Neural cell (in vitro differentiated cells): ENCODE measurements at regions not wholly inside any gene's neighbourhood (a gene's known extent, or its start where the extent isn't known, plus 50 kb on each side); places are given as distances from the start of the nearest gene placed in this dataset.

Source experiments
- H2AFZ ChIP-seq: fragments of 200-600, 300-800 bp; sonication (generic), shearing (Covaris generic); 2 replicates; pipeline ENCODE4 v1.6.0; 2014; ENCODE audit warnings: low read depth, mild to moderate bottlenecking, antibody characterized with exemption, low read length, moderate library complexity
- H3F3A ChIP-seq: fragments of 200-600 bp; shearing (Covaris generic); 2 replicates; pipeline ENCODE4 v1.6.1; 2016; ENCODE audit warnings: mild to moderate bottlenecking, moderate library complexity, mixed read lengths, antibody characterized with exemption, low read length; ENCODE audit not compliant: insufficient read depth, poor library complexity, severe bottlenecking
- H3K27ac ChIP-seq: fragments of 200-600, 300-800 bp; sonication (generic), shearing (Covaris generic); 2 replicates; pipeline ENCODE4 v1.5.1; 2014; ENCODE audit warnings: mild to moderate bottlenecking, low read length, moderate library complexity
- H3K27me3 ChIP-seq: fragments of 300-800, 200-600 bp; sonication (generic), shearing (Covaris generic); 2 replicates; pipeline ENCODE4 v1.6.0; 2014; ENCODE audit warnings: mild to moderate bottlenecking, low read depth, low read length, moderate library complexity; ENCODE audit not compliant: insufficient read depth
- H3K36me3 ChIP-seq: fragments of 300-800, 200-600 bp; sonication (generic), shearing (Covaris generic); 2 replicates; pipeline ENCODE4 v1.5.1; 2014; ENCODE audit warnings: mild to moderate bottlenecking, antibody characterized with exemption, low read length, moderate library complexity; ENCODE audit not compliant: insufficient read depth
- H3K4me2 ChIP-seq: fragments of 300-800, 200-600 bp; sonication (generic), shearing (Covaris generic); 2 replicates; pipeline ENCODE4 v1.6.0; 2014; ENCODE audit warnings: mild to moderate bottlenecking, low read length
- H3K4me3 ChIP-seq: fragments of 300-800, 200-600 bp; sonication (generic), shearing (Covaris generic); 2 replicates; pipeline ENCODE4 v1.5.1; 2014; ENCODE audit warnings: mild to moderate bottlenecking, low read length, moderate library complexity
- H3K79me2 ChIP-seq: fragments of 200-600 bp; shearing (Covaris generic); replicated peaks from 2 replicates; pipeline ENCODE4 v1.6.0; 2014; ENCODE audit warnings: mild to moderate bottlenecking, low read length, moderate library complexity; ENCODE audit not compliant: insufficient read depth
- H3K9ac ChIP-seq: fragments of 300-800, 200-600 bp; sonication (generic), shearing (Covaris generic); 2 replicates; pipeline ENCODE4 v1.6.1; 2016; ENCODE audit warnings: mild to moderate bottlenecking, low read length, mixed read lengths
- H3K9me2 ChIP-seq: fragments of 200-600 bp; shearing (Covaris generic); 2 replicates; pipeline ENCODE4 v1.6.1; 2016; ENCODE audit warnings: mild to moderate bottlenecking, low read length, mixed read lengths; ENCODE audit not compliant: insufficient read depth
- H3K9me3 ChIP-seq: fragments of 200-600, 300-800 bp; sonication (generic), shearing (Covaris generic); 2 replicates; pipeline ENCODE4 v1.6.1; 2016; ENCODE audit warnings: mild to moderate bottlenecking, mixed run types, low read length, moderate library complexity, mixed read lengths
- H4K20me1 ChIP-seq: fragments of 200-600 bp; shearing (Covaris generic); 2 replicates; pipeline ENCODE4 v1.6.1; 2016; ENCODE audit warnings: mild to moderate bottlenecking, mixed run types; ENCODE audit not compliant: insufficient read depth
- CTCF ChIP-seq: fragments of 450-650 bp; IDR thresholded peaks from 2 replicates; pipeline ENCODE4 v1.5.1; 2014; ENCODE audit warnings: antibody characterized with exemption, mild to moderate bottlenecking, moderate library complexity; ENCODE audit not compliant: poor library complexity, severe bottlenecking
- EP300 ChIP-seq: fragments of 450-650 bp; conservative IDR thresholded peaks from 2 replicates; pipeline ENCODE4 v1.6.1; 2014; ENCODE audit warnings: antibody characterized with exemption, mild to moderate bottlenecking, moderate library complexity; ENCODE audit not compliant: poor library complexity, severe bottlenecking
- EZH2 ChIP-seq: fragments of 200-600, 300-800 bp; shearing (Covaris generic), sonication (generic); IDR thresholded peaks from 2 replicates; pipeline ENCODE4 v1.6.1; 2014; ENCODE audit warnings: antibody characterized with exemption, low read length, borderline replicate concordance, mild to moderate bottlenecking; ENCODE audit not compliant: insufficient read depth, poor library complexity, severe bottlenecking
- MXI1 ChIP-seq: fragments of 450-650 bp; conservative IDR thresholded peaks from 2 replicates; pipeline ENCODE4 v1.6.1; 2014; ENCODE audit warnings: antibody characterized with exemption, mild to moderate bottlenecking; ENCODE audit not compliant: poor library complexity, severe bottlenecking
- POLR2AphosphoS5 ChIP-seq: IDR thresholded peaks from 2 replicates; pipeline ENCODE4 v1.6.1; 2012
- RAD21 ChIP-seq: fragments of 450-650 bp; conservative IDR thresholded peaks from 2 replicates; pipeline ENCODE4 v1.6.1; 2014; ENCODE audit warnings: antibody characterized with exemption, mild to moderate bottlenecking, moderate library complexity
- SMC3 ChIP-seq: fragments of 450-650 bp; conservative IDR thresholded peaks from 2 replicates; pipeline ENCODE4 v1.6.1; 2014; ENCODE audit warnings: antibody characterized with exemption, mild to moderate bottlenecking, moderate library complexity; ENCODE audit not compliant: poor library complexity
- TAF1 ChIP-seq: IDR thresholded peaks from 2 replicates; pipeline ENCODE4 v1.6.1; 2012; ENCODE audit warnings: low read depth
- TF ChIP-seq, protein P1 (sequence below): IDR thresholded peaks from 2 replicates; pipeline ENCODE4 v1.6.1; 2012; ENCODE audit warnings: borderline replicate concordance

DNA sequence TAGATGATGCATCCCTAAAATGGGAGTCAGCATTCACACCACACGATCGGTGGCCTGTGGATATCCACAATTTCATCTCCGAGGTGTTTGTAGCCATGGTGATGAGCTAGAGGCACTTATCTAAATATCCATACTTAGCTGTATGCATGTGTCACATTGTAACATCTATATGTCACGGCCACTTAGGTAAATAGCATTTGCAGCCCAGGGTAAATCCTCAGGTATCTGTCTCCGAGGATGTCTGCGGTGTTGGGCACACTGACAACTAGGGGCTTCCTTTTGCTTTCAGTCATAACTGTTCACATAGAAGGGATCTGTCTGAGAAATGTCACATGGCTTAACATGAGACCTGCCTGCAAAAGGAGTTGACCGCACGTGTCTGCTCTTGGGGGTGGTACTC, 455.2 kb upstream of the ZFHX3 start (continued):
- TF ChIP-seq CTCF = no peak

DNA sequence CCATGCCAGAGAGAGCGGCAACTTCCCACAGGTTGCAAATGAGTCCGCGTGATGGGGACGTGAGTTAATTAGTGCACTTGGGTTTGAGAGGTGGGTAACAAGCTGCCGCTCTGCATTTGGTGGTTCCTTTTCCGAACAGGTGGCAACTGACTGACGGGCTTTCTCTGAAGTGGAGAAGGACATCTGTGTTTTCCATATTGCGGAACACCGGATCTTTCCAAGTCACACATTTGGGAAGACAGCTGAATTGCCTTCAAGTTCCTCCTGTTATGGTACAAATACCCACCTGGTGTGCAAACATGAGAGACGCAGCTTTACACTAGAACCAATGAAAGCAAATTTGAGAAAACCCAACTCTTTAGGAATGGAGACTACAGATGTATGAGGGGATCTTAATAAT, 451.3 kb upstream of the ZFHX3 start:
- Histone ChIP-seq H3K9ac (no peak overlapping the region), H3K36me3 (no peaks in the 10 kb centered on the region), H3F3A (no peaks in the 10 kb centered on the region), H3K9me3 (no peaks in the 10 kb centered on the region), H3K4me2 (no peak overlapping the region), H3K4me3 (no peak overlapping the region), H4K20me1 (no peaks in the 10 kb centered on the region), H3K27ac (no peak overlapping the region), H2AFZ (no peak overlapping the region), H3K9me2 (no peaks in the 10 kb centered on the region), H3K27me3 (no peaks in the 10 kb centered on the region), H3K79me2 (peaks cover 3% of the 10 kb centered on the region)
- TF ChIP-seq MXI1 = no peak
- no peak for TF ChIP-seq SMC3

DNA sequence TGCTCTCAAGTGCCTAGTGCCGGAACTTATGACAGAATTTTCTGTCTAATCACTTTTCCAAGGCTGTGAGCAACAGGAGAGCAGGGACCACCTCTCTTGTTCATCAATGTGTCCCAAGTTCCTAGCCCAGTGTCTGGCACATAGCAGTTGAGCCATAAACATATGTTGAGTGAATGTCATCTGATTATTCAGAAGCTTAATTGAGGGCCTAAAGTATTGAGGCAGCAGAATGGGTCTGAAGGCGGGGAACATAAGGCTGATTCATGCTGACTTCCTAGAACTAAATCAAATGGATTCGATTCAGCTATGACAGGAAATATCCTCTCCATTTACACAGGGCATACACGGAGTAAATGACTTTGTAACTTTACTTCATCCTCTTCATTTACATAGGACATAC, 438.0 kb upstream of the ZFHX3 start:
- no peaks in the 10 kb centered on the region for H3K79me2 ChIP-seq
- H3K4me3 ChIP-seq = no peak overlapping the region
- H3K9me3 ChIP-seq = no peaks in the 10 kb centered on the region
- H3K36me3 ChIP-seq = no peaks in the 10 kb centered on the region
- peaks cover 15% of the 10 kb centered on the region for H3F3A ChIP-seq
- H3K27me3 ChIP-seq = no peaks in the 10 kb centered on the region
- H4K20me1 ChIP-seq = no peaks in the 10 kb centered on the region
- TF ChIP-seq RAD21 = no peak
- no peak for TF ChIP-seq EZH2
- no peak for TF ChIP-seq EP300
- TF ChIP-seq POLR2AphosphoS5 = no peak
- TF ChIP-seq SMC3 = no peak
- TF ChIP-seq MXI1 = no peak
- no peak for TF ChIP-seq CTCF
- no peak for TF ChIP-seq TAF1
- TF ChIP-seq, protein P1, sequence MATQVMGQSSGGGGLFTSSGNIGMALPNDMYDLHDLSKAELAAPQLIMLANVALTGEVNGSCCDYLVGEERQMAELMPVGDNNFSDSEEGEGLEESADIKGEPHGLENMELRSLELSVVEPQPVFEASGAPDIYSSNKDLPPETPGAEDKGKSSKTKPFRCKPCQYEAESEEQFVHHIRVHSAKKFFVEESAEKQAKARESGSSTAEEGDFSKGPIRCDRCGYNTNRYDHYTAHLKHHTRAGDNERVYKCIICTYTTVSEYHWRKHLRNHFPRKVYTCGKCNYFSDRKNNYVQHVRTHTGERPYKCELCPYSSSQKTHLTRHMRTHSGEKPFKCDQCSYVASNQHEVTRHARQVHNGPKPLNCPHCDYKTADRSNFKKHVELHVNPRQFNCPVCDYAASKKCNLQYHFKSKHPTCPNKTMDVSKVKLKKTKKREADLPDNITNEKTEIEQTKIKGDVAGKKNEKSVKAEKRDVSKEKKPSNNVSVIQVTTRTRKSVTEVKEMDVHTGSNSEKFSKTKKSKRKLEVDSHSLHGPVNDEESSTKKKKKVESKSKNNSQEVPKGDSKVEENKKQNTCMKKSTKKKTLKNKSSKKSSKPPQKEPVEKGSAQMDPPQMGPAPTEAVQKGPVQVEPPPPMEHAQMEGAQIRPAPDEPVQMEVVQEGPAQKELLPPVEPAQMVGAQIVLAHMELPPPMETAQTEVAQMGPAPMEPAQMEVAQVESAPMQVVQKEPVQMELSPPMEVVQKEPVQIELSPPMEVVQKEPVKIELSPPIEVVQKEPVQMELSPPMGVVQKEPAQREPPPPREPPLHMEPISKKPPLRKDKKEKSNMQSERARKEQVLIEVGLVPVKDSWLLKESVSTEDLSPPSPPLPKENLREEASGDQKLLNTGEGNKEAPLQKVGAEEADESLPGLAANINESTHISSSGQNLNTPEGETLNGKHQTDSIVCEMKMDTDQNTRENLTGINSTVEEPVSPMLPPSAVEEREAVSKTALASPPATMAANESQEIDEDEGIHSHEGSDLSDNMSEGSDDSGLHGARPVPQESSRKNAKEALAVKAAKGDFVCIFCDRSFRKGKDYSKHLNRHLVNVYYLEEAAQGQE = no peak
- H2AFZ ChIP-seq = no peak overlapping the region
- no peaks in the 10 kb centered on the region for H3K9me2 ChIP-seq
- H3K9ac ChIP-seq = no peak overlapping the region
- no peak overlapping the region for H3K4me2 ChIP-seq
- H3K27ac ChIP-seq = no peak overlapping the region
